ENCODE measurements at regions not wholly inside any gene's neighbourhood (a gene's known extent, or its start where the extent isn't known, plus 50 kb on each side); places are given as distances from the start of the nearest gene placed in this dataset.

DNA sequence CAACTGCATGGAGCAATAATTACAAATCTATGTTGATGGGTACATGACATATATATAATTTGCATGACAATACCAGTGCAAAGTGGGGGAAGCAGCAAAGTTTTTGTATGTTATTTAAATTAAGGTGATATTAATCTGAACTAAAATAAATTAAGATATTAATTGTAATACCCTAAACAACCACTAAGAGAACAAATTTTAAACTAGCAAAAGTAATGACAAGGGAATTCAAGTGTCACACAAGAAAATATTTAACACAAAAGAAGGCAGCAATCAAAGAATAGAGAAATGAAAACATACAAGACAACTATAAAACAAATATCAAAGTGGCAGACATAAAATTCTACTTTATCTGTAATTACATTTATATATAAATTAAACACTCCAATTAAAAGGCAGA is 2003.4 kb downstream of the MAT2B start:
- no peak for DNase-seq

DNA sequence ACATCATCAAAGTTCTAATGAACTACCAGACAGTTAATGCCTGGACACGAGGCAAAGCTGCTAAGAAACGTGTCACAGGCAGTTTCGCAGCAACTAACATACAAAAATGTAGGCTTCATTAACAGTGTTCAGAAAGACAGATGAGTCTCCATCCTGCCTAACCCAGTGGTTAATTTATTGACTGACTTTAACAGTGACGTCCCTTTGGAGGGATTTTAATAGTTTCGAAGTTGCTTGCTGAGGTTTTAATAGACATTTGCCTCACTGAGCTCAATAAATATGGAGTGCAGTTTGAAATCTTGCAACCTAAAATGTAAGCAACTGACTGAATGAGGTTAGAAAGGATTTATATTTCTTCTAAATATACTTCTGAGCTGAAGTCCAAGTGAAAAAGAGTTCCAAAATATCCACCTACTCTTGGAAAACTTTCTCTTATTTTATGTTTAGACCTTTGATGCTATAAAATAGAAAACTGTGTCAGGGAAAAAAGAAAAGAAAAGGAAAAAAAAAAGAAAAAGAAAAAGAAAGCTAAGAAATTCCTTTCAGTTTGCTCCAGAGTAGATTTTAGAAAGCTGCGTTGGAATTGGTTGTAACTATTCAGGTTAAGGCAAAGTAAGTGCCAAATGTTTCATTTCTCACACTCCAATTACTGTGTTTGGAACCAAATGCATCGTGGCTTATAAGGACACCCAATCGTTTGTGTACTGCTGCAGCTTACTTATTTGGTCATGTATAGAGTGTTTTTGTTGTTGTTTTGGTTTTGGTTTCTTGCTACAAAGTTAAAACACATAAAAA is 2016.6 kb downstream of the MAT2B start:
- DNase-seq, result no peak

DNA sequence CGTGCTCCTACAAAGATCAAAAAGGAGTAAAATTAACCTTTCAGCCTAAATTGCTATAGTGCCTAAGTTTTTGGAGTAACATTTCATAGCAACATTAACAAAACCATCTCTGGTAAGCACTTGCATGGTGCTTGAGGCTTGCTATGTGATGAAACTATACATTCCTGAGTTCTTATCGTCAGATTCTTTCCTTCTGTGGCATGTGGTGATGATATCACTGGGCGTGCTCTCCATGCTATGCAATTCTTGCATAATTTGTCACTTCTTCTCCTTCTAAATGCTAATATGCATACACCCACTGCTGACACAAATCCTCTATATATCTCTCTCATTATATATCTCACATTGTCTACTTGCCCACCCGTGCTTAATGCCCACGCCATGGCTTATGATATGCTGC is 2019.9 kb downstream of the MAT2B start:
- DNase-seq, result no peak

DNA sequence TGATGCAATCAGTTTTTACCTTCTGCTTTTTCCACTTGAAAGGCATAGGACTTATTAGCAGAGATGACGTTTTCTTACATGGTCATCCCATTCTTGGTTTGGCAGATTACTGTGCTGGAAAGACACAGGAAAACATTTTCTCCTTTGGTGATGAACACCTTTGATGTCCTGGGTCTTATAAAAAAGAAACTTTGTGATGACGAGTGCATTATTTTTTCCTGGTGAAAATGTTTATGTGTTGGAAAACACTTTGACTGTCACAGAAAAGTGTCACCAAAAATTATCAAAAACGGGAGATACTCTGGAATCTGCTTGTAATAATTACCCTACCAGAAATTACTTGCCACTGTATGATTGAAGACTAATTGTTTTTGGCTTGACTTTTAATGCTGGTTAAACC is 2020.9 kb downstream of the MAT2B start:
- DNase-seq, result no peak

DNA sequence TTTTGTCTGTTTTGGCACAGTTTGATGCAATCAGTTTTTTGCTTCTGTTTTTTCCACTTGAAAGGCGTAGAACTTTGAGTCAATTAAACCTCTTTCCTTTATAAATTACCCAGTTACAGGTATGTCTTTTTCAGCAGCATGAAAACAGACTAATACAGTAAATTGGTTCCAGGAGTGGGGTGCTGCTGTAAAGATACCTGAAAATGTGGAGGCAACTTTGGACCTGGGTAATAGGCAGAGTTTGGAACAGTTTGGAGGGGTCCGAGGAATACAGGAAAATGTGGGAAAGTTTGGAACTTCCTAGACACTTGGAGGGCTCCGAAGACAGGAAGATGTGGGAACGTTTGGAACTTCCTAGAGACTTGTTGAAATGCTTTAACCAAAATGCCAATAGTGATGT is 2022.2 kb downstream of the MAT2B start:
- DNase-seq, result no peak

DNA sequence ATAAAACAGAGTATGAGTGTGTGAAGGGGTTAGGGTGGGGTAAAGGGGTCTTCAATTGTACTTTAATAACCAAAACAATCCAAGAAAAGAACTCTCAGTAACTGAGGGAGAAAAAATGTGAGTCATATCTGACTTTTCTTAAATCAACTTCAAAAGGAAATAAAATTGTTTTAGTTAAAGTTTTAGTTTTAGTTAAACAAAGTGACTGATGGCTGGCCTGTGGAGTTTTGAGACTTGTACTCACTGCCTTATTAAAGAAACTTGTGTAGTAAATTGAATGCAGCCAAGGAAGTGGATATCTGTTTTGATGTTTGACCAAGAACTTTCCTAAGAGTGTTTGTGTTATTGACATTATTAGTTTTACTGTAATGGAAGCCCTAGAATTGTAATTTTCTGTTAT is 2032.6 kb downstream of the MAT2B start:
- DNase-seq, result no peak

DNA sequence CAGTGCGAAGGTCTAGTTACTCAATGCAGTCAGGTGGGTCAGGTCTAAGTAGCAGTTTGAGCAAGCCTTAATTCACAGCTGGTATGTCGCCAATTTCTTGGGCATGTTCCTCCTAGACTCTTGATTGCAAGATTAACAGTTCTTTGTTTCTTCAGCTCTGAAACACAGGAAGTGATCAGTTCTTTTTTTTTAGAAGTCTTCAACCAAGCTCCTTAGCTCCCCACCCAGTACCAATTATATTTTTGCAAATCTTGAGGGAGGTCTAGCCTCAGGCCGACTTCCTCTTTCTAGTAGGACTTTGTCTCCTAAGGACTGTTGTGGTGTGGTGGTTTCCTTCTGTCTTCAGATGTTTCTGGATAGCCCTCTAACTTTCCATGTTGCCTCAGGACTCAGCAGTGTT is 2054.2 kb downstream of the MAT2B start:
- DNase-seq, result no peak

DNA sequence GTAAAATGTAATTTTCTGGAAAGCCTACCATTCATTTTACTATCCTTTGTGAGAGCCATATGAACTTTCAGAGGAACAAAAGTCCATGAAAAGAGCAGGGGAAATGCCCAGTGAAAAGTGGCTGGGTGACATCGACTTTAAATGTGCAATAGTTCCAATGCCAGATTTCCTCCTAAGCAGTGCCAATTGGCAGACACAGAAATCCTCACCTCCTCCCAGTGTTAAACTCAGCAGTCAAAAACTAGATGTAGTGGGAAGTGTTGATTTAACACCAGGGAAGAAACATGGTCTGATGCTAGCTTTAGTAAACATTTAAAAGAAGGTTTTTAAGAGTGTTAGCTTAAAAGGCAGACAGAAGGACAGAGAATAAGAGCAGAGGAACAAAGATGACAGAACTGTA is 2055.2 kb downstream of the MAT2B start:
- DNase-seq, result no peak

DNA sequence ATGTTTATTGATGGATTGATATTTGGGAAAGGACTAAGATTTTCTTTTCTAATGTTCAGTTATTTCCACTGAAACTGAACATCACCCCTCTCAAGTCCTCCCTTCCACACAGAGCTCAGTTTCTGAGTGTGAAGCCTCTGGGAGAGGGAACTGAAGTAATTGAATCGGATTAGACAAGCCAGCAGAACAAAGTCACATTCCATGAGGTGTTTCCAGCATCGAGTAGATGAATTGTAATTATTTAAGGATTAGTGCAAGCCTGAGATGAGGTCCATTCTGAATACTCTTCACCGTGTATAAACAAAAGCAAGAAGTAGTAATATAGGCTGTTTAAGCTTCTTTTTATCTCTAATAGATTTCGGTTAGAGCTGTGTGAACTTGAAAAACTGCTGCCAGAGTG is 2060.5 kb downstream of the MAT2B start:
- DNase-seq, result no peak

DNA sequence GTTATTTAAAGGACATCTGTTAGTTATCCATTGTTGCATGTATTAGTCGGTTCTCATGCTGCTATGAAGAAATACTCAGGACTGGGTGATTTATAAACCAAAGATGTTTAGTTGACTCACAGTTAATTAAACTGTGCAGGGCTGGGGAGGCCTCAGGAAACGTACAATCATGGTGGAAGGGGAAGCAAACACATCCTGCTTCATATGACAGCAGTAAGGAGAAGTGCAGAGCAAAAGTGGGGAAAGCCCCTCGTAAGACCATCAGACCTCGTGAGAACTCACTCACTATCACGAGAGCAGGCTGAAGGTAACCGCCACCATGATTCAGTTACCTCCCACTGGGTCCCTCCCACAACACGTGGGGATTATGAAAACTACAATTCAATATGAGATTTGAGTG is 2064.1 kb downstream of the MAT2B start:
- DNase-seq, result no peak

DNA sequence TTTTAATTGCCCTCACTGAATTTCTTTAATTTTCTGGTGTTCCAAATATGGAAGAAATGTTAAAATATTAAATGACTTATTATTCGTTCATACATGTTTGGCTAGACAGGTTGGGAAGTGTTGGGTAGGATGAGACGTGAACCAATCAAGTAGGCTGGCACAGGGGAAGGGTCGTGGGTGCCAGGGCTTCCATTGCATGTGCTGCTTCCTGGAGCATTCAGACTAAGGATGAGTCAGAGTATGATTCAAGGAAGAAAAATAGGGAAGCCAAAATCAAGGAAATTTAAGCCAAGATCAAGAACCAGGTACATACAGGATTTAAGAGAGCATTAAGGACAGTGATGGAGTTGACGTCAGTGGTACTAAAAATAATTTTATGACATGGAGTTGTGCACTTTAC is 2068.0 kb downstream of the MAT2B start:
- DNase-seq, result no peak

DNA sequence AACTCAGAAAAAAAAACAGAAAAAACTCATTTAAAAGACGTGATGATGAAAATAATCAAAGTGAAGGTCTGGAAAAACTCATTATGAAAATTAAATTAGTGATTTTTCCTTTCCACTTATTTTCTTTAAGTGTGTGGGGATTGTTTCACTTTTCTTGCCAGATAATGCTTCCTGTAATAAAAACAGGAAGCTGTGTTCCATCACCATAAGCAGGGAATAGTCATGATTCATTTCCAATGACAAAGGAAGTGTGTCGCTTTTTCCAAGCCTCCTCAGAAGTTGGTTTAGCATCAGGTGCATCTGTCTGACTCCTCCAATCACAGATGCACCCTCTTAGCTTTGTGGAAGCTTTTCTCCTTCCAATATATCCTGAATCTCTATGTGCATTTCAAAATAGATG is 2068.7 kb downstream of the MAT2B start:
- DNase-seq, result no peak

DNA sequence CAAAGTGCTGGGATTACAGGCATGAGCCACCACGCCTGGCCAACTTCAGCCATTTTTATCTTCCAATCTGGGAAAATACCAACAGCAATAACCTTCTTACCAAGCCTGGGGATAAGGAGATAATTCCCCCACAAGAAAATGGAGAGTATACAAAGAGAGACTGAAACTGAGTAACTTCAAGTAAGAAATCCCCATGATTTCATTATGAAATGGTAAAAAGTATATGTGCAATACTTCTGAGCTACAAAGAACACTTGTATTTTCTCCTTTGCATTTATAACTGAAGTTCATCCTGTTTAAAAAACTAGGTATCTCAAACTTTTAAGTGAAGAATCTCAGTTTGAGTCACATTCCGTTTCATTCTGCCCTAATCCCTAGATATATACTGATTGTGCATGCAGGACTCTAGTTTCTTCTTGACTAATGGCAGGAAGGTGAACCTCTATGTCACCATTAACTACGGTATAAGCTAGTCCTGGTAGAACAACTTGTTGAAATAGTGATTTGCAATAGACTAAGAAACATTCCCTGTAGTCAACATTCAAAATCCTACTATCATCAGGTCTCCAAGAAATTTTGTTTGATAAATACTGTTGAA is 2071.4 kb downstream of the MAT2B start:
- no peak for DNase-seq

DNA sequence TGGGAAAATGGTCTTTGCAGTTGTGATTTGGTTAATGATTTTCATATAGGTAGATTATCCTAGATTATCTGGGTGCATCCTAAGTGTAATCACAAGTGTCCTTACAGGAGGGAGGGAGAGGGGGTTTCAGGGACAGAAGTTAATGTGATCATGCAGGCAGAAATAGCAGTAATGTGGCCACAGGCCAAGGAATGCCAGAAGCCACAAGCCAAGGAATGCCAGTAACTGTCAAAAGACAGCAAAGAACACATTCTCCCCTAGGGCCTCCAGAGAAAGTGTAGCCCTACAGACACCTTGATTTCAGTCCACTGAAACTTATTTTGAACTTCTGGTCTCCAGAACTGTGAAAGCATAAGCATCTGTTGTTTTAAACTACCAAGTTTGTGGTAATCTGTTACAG is 2074.5 kb downstream of the MAT2B start:
- no peak for DNase-seq

DNA sequence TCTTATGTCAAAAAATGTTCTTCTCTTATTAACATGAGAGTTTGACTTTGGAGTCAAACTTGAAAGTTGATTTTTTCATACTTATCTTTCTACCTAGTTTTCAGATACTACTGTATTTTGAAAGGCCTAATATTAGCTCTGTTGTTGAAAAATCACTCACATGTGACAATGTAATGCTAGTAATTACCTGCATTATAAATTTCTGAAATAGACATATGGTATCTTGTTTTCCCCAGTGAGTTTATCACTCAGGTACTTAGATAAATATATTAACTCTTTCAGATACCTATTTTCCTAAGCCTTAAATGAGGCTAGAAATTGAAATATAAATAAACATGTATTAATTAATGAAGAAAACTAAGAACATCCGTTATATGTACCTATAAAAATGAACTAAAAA is 2089.3 kb downstream of the MAT2B start:
- DNase-seq, result no peak

DNA sequence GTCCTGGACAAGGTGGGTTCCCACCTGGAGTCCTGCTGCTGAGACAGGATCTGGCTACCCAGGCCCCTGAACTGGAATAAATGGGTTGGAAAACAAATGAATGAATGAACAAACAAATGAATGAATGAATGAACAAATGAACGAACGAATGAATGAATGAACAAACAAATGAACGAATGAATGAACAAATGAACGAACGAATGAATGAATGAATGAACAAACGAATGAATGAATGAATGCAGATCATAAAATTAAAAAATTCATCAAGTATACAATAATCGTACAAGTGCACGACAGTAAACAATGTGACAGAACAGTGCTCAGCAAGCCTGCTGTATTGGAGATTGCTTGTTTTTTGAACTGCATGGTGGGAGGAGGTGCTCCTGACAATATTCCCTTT is 2097.1 kb downstream of the MAT2B start:
- no peak for DNase-seq

DNA sequence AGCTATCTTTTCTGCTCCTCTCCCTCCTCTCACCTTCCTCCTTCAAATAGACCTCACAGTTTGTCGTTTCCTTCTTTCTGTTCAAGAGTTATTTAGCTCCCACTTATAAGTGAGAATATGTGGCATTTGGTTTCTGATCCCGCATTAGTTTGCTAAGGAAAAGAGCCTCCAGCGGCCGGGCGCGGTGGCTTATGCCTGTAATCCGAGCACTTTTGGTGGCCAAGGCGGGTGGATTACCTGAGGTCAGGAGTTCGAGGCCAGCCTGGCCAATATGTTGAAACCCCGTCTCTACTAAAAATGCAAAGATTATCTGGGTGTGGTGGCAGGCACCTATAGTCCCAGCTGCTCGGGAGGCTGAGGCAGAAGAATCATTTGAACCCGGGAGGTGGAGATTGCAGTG is 2101.6 kb downstream of the MAT2B start:
- no peak for DNase-seq

DNA sequence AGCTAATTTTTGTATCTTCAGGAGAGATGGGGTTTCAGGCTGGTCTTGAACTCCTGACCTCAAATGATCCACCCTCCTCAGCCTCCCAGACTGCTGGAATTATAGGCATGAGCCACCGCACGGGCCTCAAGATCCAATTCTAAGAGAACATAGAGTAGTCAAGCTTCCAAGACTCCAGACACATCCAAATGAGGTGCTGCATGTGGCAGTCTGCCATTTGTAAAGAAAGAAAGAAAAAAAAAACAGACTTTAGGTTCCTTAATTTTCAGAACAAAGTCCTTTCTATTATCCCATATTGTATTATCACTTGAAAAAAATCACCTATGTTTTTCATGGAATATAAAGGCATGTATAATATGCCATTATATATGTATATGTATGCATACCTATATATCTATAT is 2104.5 kb downstream of the MAT2B start:
- DNase-seq, result no peak

DNA sequence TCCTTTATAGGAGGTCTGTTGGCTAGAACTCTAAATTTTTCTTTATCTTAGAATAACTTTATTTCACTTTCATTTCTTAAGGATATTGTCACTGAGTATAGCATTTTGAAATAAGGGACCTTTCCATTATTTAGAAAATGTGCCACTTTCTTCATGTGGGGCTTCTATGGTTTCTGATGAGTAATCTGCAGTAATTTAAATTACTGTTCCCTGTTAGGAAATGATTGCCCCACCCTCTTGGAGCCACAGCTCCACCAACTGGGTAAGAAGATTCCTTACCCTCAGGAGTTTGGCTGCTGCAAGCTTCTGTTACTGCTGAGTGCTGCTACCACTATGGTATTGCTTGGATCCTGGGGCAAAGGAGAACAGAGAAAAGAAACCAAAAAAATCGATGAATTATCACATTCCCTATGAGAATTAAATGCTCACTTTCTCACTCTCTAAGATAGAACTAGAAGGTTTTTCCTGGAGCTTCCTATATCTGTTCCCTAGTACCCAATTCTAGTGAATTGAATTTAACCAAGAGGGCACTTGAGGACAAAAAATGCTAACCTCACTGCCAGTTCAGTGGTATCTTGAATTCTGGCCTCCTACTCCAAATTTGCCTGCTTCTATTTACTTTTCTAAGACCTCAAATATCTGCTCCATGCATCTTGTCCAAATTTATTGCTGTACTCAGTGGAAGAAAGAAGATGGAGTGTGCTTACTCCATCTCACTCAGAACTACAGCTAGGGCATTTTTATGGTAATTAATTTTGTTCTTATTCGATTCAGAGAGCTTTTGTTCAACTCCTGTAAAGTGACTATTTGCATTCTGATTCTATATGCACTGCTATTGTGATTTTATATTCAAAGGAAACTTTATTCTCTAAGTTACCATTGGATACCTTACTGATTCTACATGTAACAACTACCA is 2111.3 kb downstream of the MAT2B start:
- no peak for DNase-seq

DNA sequence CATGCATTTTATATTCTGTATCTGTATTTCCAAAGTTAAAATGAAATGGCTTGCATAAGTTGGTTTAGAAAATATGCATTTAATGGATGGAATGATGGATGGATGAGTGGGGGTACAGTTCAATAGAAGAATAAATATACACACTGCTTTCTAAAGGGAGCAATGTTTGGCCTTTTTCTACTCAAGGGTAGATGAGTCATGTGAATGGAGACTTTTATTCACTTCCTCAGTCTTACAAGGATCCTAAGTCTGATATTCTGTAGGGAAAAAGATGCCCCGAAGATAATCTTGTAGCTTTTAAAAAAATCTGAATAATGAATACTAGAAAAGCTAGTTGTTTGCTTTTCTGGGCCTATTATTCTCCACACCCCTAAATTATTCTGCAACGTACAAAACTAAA is 2112.1 kb downstream of the MAT2B start:
- no peak for DNase-seq

DNA sequence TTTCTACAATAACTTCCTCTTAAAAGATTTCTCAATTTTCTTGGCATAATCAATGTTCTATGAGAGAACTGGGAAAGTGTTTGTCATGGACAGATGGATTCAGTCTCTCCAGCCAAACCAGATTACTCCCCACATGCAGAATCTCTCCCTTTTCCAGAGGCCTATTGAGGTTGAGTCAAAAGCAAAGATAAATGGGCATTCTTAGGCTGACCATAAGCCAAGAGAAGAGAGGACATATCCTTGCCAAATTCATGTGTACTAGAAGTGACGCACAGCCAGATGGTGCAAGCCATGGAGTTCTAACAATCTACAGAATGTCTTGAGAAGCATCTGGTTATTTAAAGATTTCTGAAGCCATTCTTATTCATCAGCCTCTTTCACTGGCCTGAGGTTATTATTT is 2115.0 kb downstream of the MAT2B start:
- no peak for DNase-seq

DNA sequence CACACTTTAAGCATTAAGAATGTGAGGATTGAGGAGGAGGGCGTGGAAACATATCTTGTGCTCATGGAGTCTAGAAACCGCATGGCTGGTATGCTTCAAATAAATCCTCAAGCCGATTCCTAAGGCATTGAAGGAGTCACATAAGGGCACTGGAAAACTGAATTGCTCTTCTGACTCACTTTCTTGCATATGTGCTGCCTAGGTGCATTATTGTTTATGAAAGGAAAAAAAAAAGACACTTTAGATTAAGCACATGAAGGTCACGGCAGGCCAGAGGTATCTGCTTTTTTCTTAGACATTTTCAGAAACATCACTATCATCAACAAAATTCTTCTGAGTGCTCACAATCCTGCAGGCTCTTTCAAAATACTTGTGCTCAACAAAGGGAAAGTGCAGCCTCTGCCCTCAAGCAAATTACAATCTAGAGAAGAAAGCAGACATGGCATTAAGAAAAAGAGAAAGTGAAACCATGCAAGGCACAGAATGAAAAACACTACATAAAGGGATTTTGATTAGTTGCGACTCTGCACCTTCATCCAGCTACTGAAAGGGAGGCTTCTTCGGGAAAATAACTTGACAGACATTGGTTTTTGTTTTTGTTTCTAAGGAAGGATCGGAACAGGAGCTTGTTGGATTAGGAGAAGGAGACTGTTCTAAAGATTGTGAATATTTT is 2117.6 kb downstream of the MAT2B start:
- DNase-seq, result no peak
